ENCODE measurements at regions not wholly inside any gene's neighbourhood (a gene's known extent, or its start where the extent isn't known, plus 50 kb on each side); places are given as distances from the start of the nearest gene placed in this dataset.

- TF ChIP-seq SP1 (IDR thresholded peaks at IDR 0.05; ENCODE audit: low read depth, low read length) (no peak), CEBPB (IDR thresholded peaks at IDR 0.05; ENCODE audit: low read depth, low read length) (no peak), POLR2A (IDR thresholded peaks at IDR 0.05; ENCODE audit: control extremely low read depth in 1 of 2, low read depth in 2 of 2, low read length in 2 of 2) (no peak)
These were observed 65.3 kb downstream of the CUZD1 start (continued) for GRCh38 chr10:122780391-122780790.

Data from H1 (cell line).